ENCODE measurements at regions not wholly inside any gene's neighbourhood (a gene's known extent, or its start where the extent isn't known, plus 50 kb on each side); places are given as distances from the start of the nearest gene placed in this dataset.

GRCh38 chr11:10922892-10923291 is 65.0 kb upstream of the ZBED5 start:
- DNase-seq (ENCODE audit: low read depth, low spot score) = no peak
- no peak for TF ChIP-seq CTCF (conservative IDR thresholded peaks at IDR 0.05)
- Mint-ChIP-seq H3K4me1 (no peaks in the 10 kb centered on the region), H3K4me3 (no peak overlapping the region), H3K27me3 (ENCODE audit: low read depth) (no peaks in the 10 kb centered on the region), H3K9me3 (peaks cover 8% of the 10 kb centered on the region), H3K36me3 (ENCODE audit: low read depth) (no peaks in the 10 kb centered on the region), H3K27ac (ENCODE audit: unreplicated experiment) (no peak overlapping the region)

GRCh38 chr11:10920875-10921274 is 63.0 kb upstream of the ZBED5 start:
- Mint-ChIP-seq H3K27ac (ENCODE audit: unreplicated experiment) (no peak overlapping the region), H3K4me3 (no peak overlapping the region), H3K4me1 (no peaks in the 10 kb centered on the region), H3K27me3 (ENCODE audit: low read depth) (no peaks in the 10 kb centered on the region), H3K9me3 (peaks cover 13% of the 10 kb centered on the region), H3K36me3 (ENCODE audit: low read depth) (no peaks in the 10 kb centered on the region)
- DNase-seq (ENCODE audit: low read depth, low spot score) = no peak
- TF ChIP-seq CTCF (conservative IDR thresholded peaks at IDR 0.05) = no peak

GRCh38 chr11:10920205-10920604 is 62.4 kb upstream of the ZBED5 start:
- Mint-ChIP-seq H3K4me1 (no peaks in the 10 kb centered on the region), H3K27me3 (ENCODE audit: low read depth) (no peaks in the 10 kb centered on the region), H3K27ac (ENCODE audit: unreplicated experiment) (no peak overlapping the region), H3K4me3 (no peak overlapping the region), H3K9me3 (peaks cover 13% of the 10 kb centered on the region), H3K36me3 (ENCODE audit: low read depth) (no peaks in the 10 kb centered on the region)
- no peak for DNase-seq (ENCODE audit: low read depth, low spot score)
- TF ChIP-seq CTCF (conservative IDR thresholded peaks at IDR 0.05) = no peak

- TF ChIP-seq CTCF (conservative IDR thresholded peaks at IDR 0.05) = no peak
- Mint-ChIP-seq H3K4me1 (no peaks in the 10 kb centered on the region), H3K27me3 (ENCODE audit: low read depth) (no peaks in the 10 kb centered on the region), H3K9me3 (peaks cover 13% of the 10 kb centered on the region), H3K27ac (ENCODE audit: unreplicated experiment) (no peak overlapping the region), H3K36me3 (ENCODE audit: low read depth) (no peaks in the 10 kb centered on the region), H3K4me3 (no peak overlapping the region)
- no peak for DNase-seq (ENCODE audit: low read depth, low spot score)
Measured at GRCh38 chr11:10918698-10919097, 60.8 kb upstream of the ZBED5 start.

GRCh38 chr11:10918275-10918674 is 60.4 kb upstream of the ZBED5 start:
- Mint-ChIP-seq H3K36me3 (ENCODE audit: low read depth) (no peaks in the 10 kb centered on the region), H3K27ac (ENCODE audit: unreplicated experiment) (no peak overlapping the region), H3K27me3 (ENCODE audit: low read depth) (no peaks in the 10 kb centered on the region), H3K4me3 (no peak overlapping the region), H3K4me1 (no peaks in the 10 kb centered on the region), H3K9me3 (peaks cover 13% of the 10 kb centered on the region)
- no peak for DNase-seq (ENCODE audit: low read depth, low spot score)
- TF ChIP-seq CTCF (conservative IDR thresholded peaks at IDR 0.05) = no peak

GRCh38 chr11:10917802-10918201 is 59.9 kb upstream of the ZBED5 start:
- Mint-ChIP-seq H3K9me3 (peaks cover 13% of the 10 kb centered on the region), H3K4me1 (no peaks in the 10 kb centered on the region), H3K4me3 (no peak overlapping the region), H3K27me3 (ENCODE audit: low read depth) (no peaks in the 10 kb centered on the region), H3K36me3 (ENCODE audit: low read depth) (no peaks in the 10 kb centered on the region), H3K27ac (ENCODE audit: unreplicated experiment) (no peak overlapping the region)
- no peak for TF ChIP-seq CTCF (conservative IDR thresholded peaks at IDR 0.05)
- no peak for DNase-seq (ENCODE audit: low read depth, low spot score)
